Neural progenitor cell (in vitro differentiated cells): ENCODE measurements at regions not wholly inside any gene's neighbourhood (a gene's known extent, or its start where the extent isn't known, plus 50 kb on each side); places are given as distances from the start of the nearest gene placed in this dataset.

Experiments
- EZH2phosphoT487 ChIP-seq: fragments of 200-600 bp; sonication (generic); IDR thresholded peaks from 2 replicates; pipeline ENCODE4 v1.6.1; 2017; ENCODE audit warnings: antibody characterized with exemption
- TF ChIP-seq, protein P1 (sequence below): fragments of 200-600 bp; sonication (generic); IDR thresholded peaks from 2 replicates; pipeline ENCODE4 v1.5.1; 2017; ENCODE audit warnings: antibody characterized with exemption, mild to moderate bottlenecking

DNA sequence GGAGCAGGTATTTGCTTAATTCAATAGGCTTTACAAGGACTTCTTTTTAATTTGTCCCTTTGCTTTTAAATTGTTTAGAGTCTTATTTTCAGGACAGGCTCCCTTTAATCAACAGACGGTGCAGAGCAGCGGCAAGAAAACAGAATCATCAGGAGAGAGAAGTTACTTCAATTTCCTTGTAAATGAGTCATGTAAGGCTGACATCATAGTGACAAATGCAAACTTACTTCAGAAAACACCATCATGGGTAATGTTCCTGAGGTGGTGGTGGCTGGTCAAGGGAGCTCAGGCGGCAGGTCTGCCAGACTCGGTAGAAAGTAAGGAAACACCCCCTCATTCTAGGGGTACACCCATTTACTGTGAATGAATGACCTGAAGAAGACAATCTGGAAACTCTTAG lies 395.1 kb downstream of the FBXO15 start:
- TF ChIP-seq, protein P1, sequence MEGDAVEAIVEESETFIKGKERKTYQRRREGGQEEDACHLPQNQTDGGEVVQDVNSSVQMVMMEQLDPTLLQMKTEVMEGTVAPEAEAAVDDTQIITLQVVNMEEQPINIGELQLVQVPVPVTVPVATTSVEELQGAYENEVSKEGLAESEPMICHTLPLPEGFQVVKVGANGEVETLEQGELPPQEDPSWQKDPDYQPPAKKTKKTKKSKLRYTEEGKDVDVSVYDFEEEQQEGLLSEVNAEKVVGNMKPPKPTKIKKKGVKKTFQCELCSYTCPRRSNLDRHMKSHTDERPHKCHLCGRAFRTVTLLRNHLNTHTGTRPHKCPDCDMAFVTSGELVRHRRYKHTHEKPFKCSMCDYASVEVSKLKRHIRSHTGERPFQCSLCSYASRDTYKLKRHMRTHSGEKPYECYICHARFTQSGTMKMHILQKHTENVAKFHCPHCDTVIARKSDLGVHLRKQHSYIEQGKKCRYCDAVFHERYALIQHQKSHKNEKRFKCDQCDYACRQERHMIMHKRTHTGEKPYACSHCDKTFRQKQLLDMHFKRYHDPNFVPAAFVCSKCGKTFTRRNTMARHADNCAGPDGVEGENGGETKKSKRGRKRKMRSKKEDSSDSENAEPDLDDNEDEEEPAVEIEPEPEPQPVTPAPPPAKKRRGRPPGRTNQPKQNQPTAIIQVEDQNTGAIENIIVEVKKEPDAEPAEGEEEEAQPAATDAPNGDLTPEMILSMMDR, result no peak
- no peak for TF ChIP-seq EZH2phosphoT487
